MM.1S (cell line): ENCODE measurements at regions not wholly inside any gene's neighbourhood (a gene's known extent, or its start where the extent isn't known, plus 50 kb on each side); places are given as distances from the start of the nearest gene placed in this dataset.

Experiments used
- CTCF ChIP-seq: fragments of 300-600 bp; sonication (generic); IDR thresholded peaks from 2 replicates; pipeline ENCODE4 v1.5.1; 2016; ENCODE audit warnings: antibody characterized with exemption, low read length, mixed read lengths
- EZH2 ChIP-seq: fragments of 300-600 bp; sonication (generic); optimal IDR thresholded peaks from 2 replicates; pipeline ENCODE3; 2017; ENCODE audit warnings: low read depth, mild to moderate bottlenecking, antibody characterized with exemption, low read length, mixed read lengths
- EZH2phosphoT487 ChIP-seq: fragments of 300-600 bp; sonication (generic); IDR thresholded peaks from 2 replicates; pipeline ENCODE4 v1.6.1; 2018; ENCODE audit warnings: antibody characterized with exemption, low read length

DNA sequence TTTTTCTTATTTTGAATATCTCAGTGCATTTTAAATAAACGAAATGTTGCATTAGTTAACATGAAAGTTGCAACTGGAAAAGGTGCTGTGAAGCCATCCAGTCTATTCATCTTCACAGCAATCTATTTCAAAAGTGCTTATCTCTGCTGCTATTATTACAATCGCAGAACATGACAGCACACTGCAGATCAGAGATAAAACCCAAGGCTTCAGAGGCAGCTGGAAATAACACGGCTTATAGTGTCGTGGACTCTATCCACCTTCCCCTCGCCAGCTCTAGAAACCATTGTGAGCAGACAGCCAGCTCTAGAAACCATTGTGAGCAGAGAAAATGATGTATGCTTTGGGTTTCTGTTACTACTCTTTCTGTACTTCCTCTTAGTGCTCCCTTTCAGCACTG is 1140.8 kb upstream of the CELF4 start:
- TF ChIP-seq CTCF (no peak), EZH2 (no peak), EZH2phosphoT487 (no peak)
